T-helper 2 cell treated with Interferon-gamma antibody and Interleukin-4, amounts not matched to agents 5 μg/mL and 100 μg/mL, for 36 hours (primary cell): ENCODE measurements at regions not wholly inside any gene's neighbourhood (a gene's known extent, or its start where the extent isn't known, plus 50 kb on each side); places are given as distances from the start of the nearest gene placed in this dataset.
"Not testable (repeated sequence)": the region's sequence is repeated elsewhere in the genome, so short reads cannot be mapped to it uniquely, and the experiment has no call there.

ENCODE experiments used
- DNase-seq: peaks from one replicate; pipeline ENCODE4 v3.0.0; 2021; ENCODE audit warnings: low spot score
- H3K27ac Mint-ChIP-seq: one replicate; pipeline ENCODE4 v1.8.0; 2021; ENCODE audit warnings: mild to moderate bottlenecking, mixed read lengths
- H3K27me3 Mint-ChIP-seq: one replicate; pipeline ENCODE4 v1.8.0; 2021; ENCODE audit warnings: low read depth, mixed read lengths
- H3K36me3 Mint-ChIP-seq: one replicate; pipeline ENCODE4 v1.8.0; 2021; ENCODE audit warnings: low read depth, mixed read lengths
- H3K4me1 Mint-ChIP-seq: one replicate; pipeline ENCODE4 v1.8.0; 2021; ENCODE audit warnings: low read depth, mixed read lengths
- H3K4me3 Mint-ChIP-seq: one replicate; pipeline ENCODE4 v1.8.0; 2022; ENCODE audit warnings: mild to moderate bottlenecking, moderate library complexity, mixed read lengths
- H3K9me3 Mint-ChIP-seq: one replicate; pipeline ENCODE4 v1.8.0; 2021; ENCODE audit warnings: mixed read lengths

DNA sequence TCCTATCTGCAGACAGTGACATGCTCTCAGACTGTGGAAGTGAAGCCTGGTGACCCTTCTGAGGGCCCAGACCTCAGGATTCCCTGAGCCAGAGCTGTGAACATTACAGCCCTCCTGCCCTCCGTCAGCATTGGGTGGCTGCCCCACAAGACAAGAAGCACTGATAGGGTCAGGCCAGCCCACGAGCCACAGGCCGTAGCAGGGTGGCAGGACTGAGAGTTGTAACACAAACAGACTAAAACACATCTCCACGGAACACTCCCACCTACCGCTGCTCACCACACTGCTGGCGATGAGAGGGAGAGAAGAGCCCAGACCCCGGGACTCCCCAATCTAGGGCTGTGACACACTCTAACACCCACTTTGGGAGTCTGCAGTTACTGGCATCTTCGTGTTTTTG, 264.8 kb upstream of the FSIP2 start:
- H3K4me3 Mint-ChIP-seq = no peak overlapping the region
- no peaks in the 10 kb centered on the region for H3K36me3 Mint-ChIP-seq
- H3K4me1 Mint-ChIP-seq = no peaks in the 10 kb centered on the region
- H3K27me3 Mint-ChIP-seq = no peaks in the 10 kb centered on the region
- DNase-seq = no peak
- no peak overlapping the region for H3K27ac Mint-ChIP-seq
- no peaks in the 10 kb centered on the region for H3K9me3 Mint-ChIP-seq

DNA sequence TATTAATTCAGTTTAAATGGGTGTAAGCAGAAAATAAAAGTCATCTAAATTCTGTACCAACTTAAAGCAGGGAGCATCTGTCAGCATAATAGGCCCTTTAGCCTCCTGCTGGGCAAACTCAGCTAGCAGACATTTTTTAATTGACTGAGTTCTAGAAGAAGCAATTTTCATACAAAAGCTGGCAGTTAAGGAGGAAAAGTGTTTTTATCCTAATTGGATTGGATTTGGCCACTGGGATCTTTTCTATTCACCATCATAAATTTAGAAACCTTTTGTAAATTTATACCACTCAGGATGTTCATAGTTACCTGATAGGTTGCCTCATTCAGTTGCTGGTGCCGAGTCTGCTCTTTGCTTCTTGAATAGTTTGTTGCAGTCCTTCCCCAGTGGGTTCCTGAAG, 262.7 kb upstream of the FSIP2 start:
- no peaks in the 10 kb centered on the region for H3K4me1 Mint-ChIP-seq
- H3K27me3 Mint-ChIP-seq = no peaks in the 10 kb centered on the region
- DNase-seq = no peak
- H3K36me3 Mint-ChIP-seq = no peaks in the 10 kb centered on the region
- H3K27ac Mint-ChIP-seq = no peak overlapping the region
- H3K9me3 Mint-ChIP-seq = no peaks in the 10 kb centered on the region
- no peak overlapping the region for H3K4me3 Mint-ChIP-seq

DNA sequence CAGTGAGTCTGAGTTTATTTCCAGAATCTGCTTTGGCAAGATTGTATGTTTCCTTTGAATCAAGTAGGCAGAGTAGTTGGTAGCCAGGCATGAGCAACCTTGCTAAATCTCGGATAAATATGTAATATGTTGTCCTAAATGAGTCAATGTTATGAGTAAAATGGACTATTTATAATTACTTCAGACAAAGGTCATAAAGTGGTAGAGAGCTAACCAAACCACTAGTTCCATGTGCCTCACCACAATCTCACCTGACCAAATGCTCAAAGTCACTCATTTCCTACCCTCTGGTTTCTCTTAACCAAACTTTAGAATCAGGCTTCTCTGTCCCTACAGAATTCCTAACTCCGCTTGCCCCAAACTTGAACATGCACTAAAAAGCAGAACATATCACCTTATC, 261.2 kb upstream of the FSIP2 start:
- H3K4me1 Mint-ChIP-seq = no peaks in the 10 kb centered on the region
- DNase-seq = no peak
- no peaks in the 10 kb centered on the region for H3K36me3 Mint-ChIP-seq
- H3K27me3 Mint-ChIP-seq = no peaks in the 10 kb centered on the region
- peaks cover 4% of the 10 kb centered on the region for H3K9me3 Mint-ChIP-seq
- no peak overlapping the region for H3K4me3 Mint-ChIP-seq
- no peak overlapping the region for H3K27ac Mint-ChIP-seq

DNA sequence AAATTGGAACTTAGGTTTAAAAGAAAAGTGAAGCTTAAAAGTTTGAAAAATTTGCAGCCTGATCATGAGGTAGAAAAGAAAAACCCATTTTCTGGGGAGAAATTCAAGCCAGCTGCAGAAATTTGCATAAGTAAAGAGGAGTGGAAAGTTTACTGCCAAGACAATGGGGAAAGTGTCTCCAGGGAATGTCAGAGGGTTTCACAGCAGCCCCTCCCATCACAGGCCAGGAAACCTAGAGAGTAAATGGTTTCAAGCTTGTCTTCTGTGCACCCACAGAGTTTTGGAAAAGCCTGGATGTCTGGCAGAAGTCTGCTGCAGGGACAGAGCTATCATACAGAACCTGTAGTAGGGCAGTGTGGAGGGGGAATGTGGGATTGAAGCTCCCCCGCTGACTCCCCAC, 254.0 kb upstream of the FSIP2 start:
- H3K27me3 Mint-ChIP-seq = no peaks in the 10 kb centered on the region

DNA sequence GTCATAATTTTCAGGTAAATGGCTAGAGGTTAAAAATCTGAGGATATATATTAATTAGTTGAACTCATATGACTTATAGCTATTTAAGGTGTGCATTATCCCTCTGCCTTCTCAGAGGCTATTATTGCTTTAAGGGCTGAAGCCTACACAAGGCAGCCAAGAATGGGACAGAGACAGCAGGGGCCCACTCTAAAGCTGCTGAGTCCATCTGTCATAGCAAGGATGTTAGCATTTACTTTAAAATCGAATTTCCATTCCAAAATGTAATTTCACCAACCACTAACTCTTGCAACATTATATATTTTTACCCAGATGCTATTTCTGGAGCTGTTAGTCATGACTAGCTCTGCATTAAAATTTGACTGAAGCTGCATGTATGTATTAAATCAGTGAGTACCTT, 236.3 kb upstream of the FSIP2 start:
- Mint-ChIP-seq H3K9me3 (peaks cover 35% of the 10 kb centered on the region), H3K4me1 (no peaks in the 10 kb centered on the region), H3K27ac (no peak overlapping the region), H3K4me3 (no peak overlapping the region), H3K36me3 (no peaks in the 10 kb centered on the region), H3K27me3 (no peaks in the 10 kb centered on the region)
- DNase-seq = no peak

More for the DNA sequence above, 254.0 kb upstream of the FSIP2 start:
- no peaks in the 10 kb centered on the region for H3K36me3 Mint-ChIP-seq
- H3K4me1 Mint-ChIP-seq = no peaks in the 10 kb centered on the region
- DNase-seq = no peak
- H3K27ac Mint-ChIP-seq = no peak overlapping the region
- no peak overlapping the region for H3K4me3 Mint-ChIP-seq
- H3K9me3 Mint-ChIP-seq = peaks cover 11% of the 10 kb centered on the region

DNA sequence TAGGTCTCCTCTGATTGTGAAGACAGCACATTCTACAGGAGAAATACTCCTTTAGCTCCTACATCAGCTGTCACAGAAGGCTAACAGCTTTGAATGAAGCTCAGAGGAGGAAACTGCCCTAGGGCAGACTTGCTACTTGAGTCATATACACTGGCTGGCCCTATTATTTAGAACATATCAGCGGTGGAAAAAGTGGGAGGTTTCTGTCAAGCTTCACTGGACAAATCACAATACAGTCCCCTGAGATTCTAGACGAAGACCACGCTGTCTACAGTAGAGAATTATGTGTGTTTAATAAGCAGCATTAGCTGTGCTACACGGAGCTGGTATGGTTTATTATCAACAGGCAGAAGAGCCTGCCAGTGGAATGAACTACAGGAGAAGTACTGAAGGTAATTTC, 230.9 kb upstream of the FSIP2 start:
- no peak overlapping the region for H3K27ac Mint-ChIP-seq
- no peaks in the 10 kb centered on the region for H3K4me1 Mint-ChIP-seq
- H3K9me3 Mint-ChIP-seq = peaks cover 53% of the 10 kb centered on the region
- no peaks in the 10 kb centered on the region for H3K27me3 Mint-ChIP-seq
- no peaks in the 10 kb centered on the region for H3K36me3 Mint-ChIP-seq
- no peak overlapping the region for H3K4me3 Mint-ChIP-seq
- no peak for DNase-seq

DNA sequence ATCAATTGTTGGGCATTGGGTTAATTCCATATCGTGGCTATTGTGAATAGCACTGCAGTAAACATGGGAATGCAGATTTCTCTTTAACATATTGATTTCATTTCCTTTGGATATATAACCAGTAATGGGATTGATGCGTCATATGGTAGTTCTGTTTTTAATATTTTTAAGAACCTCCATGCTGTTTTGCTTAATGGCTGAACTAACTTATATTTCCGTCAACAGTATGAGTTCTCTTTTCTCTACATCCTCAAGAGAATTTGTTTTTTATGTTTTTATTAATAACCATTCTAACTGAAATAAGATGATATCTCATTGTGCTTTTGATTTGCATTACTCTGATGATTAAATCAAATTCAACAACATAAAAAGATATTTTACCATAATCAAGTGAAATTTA, 228.5 kb upstream of the FSIP2 start:
- DNase-seq = no peak
- no peak overlapping the region for H3K4me3 Mint-ChIP-seq
- no peaks in the 10 kb centered on the region for H3K36me3 Mint-ChIP-seq
- peaks cover 48% of the 10 kb centered on the region for H3K9me3 Mint-ChIP-seq
- no peaks in the 10 kb centered on the region for H3K27me3 Mint-ChIP-seq
- H3K4me1 Mint-ChIP-seq = no peaks in the 10 kb centered on the region
- H3K27ac Mint-ChIP-seq = no peak overlapping the region

DNA sequence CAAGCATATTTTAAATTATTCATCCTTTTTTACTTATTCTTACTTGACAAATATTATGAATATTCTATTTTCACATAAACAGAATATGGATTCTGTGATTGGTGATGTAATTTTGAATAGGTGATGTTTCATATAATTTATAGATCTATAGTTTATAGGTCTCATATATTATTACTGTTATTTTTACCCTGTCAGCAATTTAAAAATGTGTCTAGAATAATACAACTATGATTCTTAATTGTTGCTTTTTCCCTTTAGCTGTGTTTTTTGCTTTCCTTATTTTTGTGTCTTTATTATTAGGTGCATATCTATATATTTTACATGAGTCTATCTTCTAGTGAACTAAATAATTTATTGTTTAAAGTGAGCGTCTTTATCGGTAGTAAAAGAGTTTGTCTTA, 226.7 kb upstream of the FSIP2 start:
- no peak for DNase-seq
- Mint-ChIP-seq H3K36me3 (no peaks in the 10 kb centered on the region), H3K4me3 (no peak overlapping the region), H3K9me3 (peaks cover 45% of the 10 kb centered on the region), H3K27me3 (no peaks in the 10 kb centered on the region), H3K27ac (no peak overlapping the region), H3K4me1 (no peaks in the 10 kb centered on the region)

DNA sequence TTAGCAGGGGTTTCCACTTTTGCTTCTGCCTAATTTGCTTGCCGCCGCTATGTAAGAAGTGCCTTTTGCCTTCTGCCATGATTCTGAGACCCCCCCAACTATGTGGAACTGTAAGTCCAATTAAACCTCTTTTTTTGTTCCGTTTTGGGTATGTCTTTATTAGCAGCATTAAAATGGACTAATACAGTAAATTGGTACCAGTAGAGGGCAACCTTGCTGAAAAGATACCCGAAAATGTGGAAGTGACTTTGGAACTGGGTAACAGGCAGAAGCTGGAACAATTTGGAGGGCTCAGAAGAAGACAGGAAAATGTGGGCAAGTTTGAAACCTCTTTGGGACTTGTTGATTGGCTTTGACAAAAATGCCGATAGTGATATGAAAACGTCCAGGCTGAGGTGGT, 216.1 kb upstream of the FSIP2 start:
- Mint-ChIP-seq H3K27ac (no peak overlapping the region), H3K27me3 (no peaks in the 10 kb centered on the region), H3K36me3 (no peaks in the 10 kb centered on the region), H3K9me3 (peaks cover 24% of the 10 kb centered on the region), H3K4me3 (no peak overlapping the region), H3K4me1 (no peaks in the 10 kb centered on the region)
- DNase-seq = no peak

DNA sequence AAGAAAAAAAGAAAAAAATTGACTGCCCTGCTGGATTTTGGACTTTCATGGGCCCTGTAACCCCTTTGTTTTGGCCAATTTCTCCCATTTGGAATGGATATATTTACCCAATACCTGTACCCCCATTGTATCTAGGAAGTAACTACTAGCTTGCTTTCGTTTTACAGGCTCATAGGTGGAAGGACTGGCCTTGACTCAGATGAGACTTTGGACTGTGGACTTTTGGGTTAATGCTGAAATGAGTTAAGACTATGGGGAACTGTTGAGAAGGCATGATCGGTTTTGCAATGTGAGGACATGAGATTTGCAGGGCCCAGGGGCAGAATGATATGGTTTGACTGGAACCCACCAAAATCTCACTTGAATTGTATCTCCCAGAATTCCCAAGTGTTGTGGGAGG, 214.4 kb upstream of the FSIP2 start:
- H3K27me3 Mint-ChIP-seq, H3K36me3 Mint-ChIP-seq, H3K4me3 Mint-ChIP-seq, H3K4me1 Mint-ChIP-seq, H3K27ac Mint-ChIP-seq, DNase-seq: not testable (repeated sequence)
- peaks cover 16% of the 10 kb centered on the region for H3K9me3 Mint-ChIP-seq

DNA sequence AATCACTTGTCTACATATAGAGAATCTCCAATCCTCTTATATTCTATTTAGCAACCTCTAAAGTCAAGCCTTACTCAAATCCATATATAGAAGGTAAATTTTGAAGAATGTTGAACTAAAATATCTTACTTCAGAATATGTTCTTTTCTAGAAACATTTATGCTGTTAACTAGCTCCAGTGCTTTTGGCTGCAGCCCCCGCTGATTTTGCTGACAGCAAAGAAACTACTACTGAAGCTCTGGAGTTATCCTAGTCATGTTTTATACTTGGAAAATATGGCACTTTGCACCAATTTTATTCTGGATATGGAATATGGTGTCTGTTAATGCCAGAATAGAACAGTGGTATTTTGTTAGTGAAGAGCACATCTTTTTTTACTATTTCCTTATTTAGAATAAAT, 212.4 kb upstream of the FSIP2 start:
- H3K36me3 Mint-ChIP-seq = no peaks in the 10 kb centered on the region
- H3K4me1 Mint-ChIP-seq = no peaks in the 10 kb centered on the region
- H3K9me3 Mint-ChIP-seq = peaks cover 18% of the 10 kb centered on the region
- no peak overlapping the region for H3K27ac Mint-ChIP-seq
- no peaks in the 10 kb centered on the region for H3K27me3 Mint-ChIP-seq
- H3K4me3 Mint-ChIP-seq = no peak overlapping the region
- no peak for DNase-seq

DNA sequence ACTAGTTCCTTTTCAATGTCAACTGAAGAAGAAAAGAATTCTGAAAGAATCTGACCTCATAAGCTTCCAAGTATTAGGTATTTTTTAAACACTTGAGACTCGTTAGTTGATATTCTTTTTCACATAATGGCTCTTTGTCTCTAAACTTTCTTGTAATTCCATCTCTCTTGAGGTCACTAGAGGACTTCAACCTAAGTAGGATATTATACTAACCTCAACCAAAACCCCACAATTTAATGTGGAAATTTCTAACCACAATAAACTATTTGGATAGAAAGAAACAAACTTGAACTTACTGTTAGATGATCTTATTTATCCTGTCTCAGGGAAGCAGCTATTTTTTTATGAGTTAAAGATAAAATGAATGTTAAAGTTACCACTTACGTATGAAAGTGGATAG, 206.9 kb upstream of the FSIP2 start:
- Mint-ChIP-seq H3K27ac (no peak overlapping the region), H3K4me1 (no peaks in the 10 kb centered on the region), H3K9me3 (peaks cover 4% of the 10 kb centered on the region), H3K27me3 (no peaks in the 10 kb centered on the region), H3K4me3 (no peak overlapping the region), H3K36me3 (no peaks in the 10 kb centered on the region)
- DNase-seq = no peak

DNA sequence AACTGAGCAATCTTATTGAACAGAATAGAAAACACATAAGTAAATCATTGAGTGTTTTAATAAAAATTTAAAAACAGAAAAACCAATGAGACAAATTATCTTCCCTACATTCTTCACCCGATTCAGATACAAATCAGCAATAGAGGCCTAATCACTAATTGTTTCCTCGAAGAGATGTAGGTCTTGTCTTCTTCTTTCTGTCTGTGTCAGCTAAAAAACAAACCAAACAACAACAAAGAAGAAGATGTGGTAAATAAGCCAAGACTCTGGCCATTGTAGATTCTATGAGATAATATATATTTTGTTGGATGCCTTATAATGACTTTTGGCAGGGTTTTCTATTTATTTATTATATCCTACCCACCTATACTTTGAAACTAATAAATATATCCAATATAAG, 200.9 kb upstream of the FSIP2 start:
- no peak overlapping the region for H3K4me3 Mint-ChIP-seq

DNA sequence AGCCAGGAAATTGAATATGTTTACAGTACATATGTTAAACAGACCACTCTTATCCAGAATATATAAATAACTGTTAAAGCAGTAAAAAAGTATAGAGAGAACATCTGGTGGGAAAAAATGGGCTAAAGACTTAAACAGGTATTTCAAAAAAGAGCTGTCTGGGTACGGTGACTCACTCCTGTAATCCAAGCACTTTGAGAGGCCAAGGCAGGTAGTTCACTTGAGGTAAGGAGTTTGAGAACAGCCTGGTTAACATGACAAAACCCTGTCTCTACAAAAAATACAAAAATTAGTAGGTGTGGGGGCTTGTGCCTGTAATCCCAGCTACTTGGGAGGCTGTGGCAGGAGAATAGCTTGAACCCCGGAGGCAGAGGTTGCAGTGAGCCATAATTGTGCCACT, 171.4 kb upstream of the FSIP2 start:
- Mint-ChIP-seq H3K4me3 (no peak overlapping the region), H3K27me3 (no peaks in the 10 kb centered on the region), H3K4me1 (no peaks in the 10 kb centered on the region), H3K36me3 (no peaks in the 10 kb centered on the region), H3K9me3 (peaks cover 17% of the 10 kb centered on the region), H3K27ac (no peak overlapping the region)
- no peak for DNase-seq

More for the DNA sequence above, 200.9 kb upstream of the FSIP2 start:
- DNase-seq = no peak
- no peak overlapping the region for H3K27ac Mint-ChIP-seq
- H3K9me3 Mint-ChIP-seq = no peaks in the 10 kb centered on the region
- H3K36me3 Mint-ChIP-seq = no peaks in the 10 kb centered on the region
- H3K4me1 Mint-ChIP-seq = no peaks in the 10 kb centered on the region
- H3K27me3 Mint-ChIP-seq = no peaks in the 10 kb centered on the region

DNA sequence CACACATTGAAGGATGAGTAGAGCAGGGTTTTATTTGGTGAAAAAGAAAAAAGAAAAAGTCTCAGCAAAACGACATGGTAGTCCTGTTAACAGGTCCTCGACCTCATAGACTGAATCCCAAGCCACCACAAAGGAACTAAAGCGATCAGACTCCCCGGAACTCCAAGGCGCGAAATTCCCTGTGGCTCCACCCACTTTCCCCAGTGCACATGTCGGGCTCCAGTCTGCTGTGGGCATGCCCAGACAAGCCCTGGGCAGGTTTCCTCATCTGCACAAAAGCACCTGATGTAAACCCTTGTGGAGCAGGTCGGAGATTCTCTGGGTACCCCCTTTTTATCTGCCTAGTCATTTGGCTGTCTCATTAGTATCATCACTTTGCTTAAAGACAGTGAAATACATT, 170.7 kb upstream of the FSIP2 start:
- Mint-ChIP-seq H3K36me3 (no peaks in the 10 kb centered on the region), H3K4me3 (no peak overlapping the region), H3K4me1 (no peaks in the 10 kb centered on the region)

DNA sequence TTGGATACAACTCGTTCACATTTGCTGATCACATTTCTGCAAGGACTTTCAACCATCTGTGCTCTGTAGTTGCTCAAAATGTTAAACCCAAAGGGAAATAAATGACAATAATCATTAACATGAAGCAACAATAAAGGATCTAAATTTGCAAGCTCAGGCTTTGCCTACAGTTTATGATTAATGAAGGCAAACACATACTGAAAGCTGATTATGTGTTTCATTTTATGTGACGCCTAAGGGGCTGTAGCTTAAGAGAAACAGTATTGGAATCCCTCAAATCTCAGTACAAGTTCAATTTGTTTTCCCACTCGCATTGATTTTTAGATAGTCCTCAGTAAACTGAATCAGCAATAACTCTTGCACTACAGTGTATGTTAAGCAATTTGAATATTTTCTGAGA, 160.3 kb upstream of the FSIP2 start:
- no peaks in the 10 kb centered on the region for H3K36me3 Mint-ChIP-seq
- H3K27ac Mint-ChIP-seq = no peak overlapping the region
- no peaks in the 10 kb centered on the region for H3K4me1 Mint-ChIP-seq
- H3K4me3 Mint-ChIP-seq = no peak overlapping the region
- H3K9me3 Mint-ChIP-seq = no peaks in the 10 kb centered on the region
- H3K27me3 Mint-ChIP-seq = no peaks in the 10 kb centered on the region
- DNase-seq = no peak

More for the DNA sequence above, 170.7 kb upstream of the FSIP2 start:
- Mint-ChIP-seq H3K27ac (no peak overlapping the region), H3K9me3 (peaks cover 17% of the 10 kb centered on the region), H3K27me3 (no peaks in the 10 kb centered on the region)
- no peak for DNase-seq
